ENCODE measurements at regions not wholly inside any gene's neighbourhood (a gene's known extent, or its start where the extent isn't known, plus 50 kb on each side); places are given as distances from the start of the nearest gene placed in this dataset.

GRCh38 chr1:187646536-187647107 lies 817.9 kb downstream of the PLA2G4A start:
- no peaks in the 10 kb centered on the region for H3K36me3 ChIP-seq
- no peak overlapping the region for H3K27ac ChIP-seq
- no peaks in the 10 kb centered on the region for H3K27me3 ChIP-seq
- H3K9me3 ChIP-seq, result no peaks in the 10 kb centered on the region
- no peak overlapping the region for H3K4me3 ChIP-seq
- DNase-seq, result no peak
- intact Hi-C loops (cut with DNase I), result no loop called here
- TF ChIP-seq POLR2A (IDR thresholded peaks at IDR 0.05), result no peak
- TF ChIP-seq CTCF (IDR thresholded peaks at IDR 0.05), result no peak
- no peak for TF ChIP-seq EP300 (IDR thresholded peaks at IDR 0.05)
- TF ChIP-seq POLR2AphosphoS5 (IDR thresholded peaks at IDR 0.05), result no peak
- 91 to 94% methylated on average over 4 of the region's 4 CpGs for WGBS, 2 donors
- H3K4me1 ChIP-seq, result no peaks in the 10 kb centered on the region

DNA sequence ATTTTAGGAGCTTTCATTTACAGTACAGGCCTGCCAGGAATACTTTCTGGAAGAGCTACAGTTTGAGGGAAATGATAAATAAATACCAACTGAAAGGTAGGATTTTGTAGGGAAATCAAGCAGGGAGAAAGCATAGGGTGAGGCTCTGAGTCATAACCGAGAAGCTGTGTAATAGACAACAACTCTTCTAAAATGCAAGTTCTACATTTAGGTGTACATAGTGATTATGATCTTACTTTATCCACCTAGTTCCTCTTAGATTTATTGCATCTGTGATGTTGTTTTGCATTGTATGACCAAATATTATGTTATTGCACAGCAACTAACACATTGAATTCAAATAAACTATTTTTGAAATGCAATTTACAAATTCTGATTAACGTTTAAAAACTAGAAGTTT lies 819.3 kb downstream of the PLA2G4A start:
- H3K36me3 ChIP-seq, result no peaks in the 10 kb centered on the region
- no peaks in the 10 kb centered on the region for H3K9me3 ChIP-seq
- no peak for DNase-seq
- H3K4me1 ChIP-seq, result no peaks in the 10 kb centered on the region
- H3K27ac ChIP-seq, result no peak overlapping the region
- TF ChIP-seq POLR2AphosphoS5 (IDR thresholded peaks at IDR 0.05), result no peak
- TF ChIP-seq EP300 (IDR thresholded peaks at IDR 0.05), result no peak
- TF ChIP-seq POLR2A (IDR thresholded peaks at IDR 0.05), result no peak
- no peak for TF ChIP-seq CTCF (IDR thresholded peaks at IDR 0.05)
- intact Hi-C loops (cut with DNase I), result no loop called here
- H3K4me3 ChIP-seq, result no peak overlapping the region
- no peaks in the 10 kb centered on the region for H3K27me3 ChIP-seq
- WGBS, 2 donors, result 68 to 79% methylated on average over 2 of the region's 2 CpGs

DNA sequence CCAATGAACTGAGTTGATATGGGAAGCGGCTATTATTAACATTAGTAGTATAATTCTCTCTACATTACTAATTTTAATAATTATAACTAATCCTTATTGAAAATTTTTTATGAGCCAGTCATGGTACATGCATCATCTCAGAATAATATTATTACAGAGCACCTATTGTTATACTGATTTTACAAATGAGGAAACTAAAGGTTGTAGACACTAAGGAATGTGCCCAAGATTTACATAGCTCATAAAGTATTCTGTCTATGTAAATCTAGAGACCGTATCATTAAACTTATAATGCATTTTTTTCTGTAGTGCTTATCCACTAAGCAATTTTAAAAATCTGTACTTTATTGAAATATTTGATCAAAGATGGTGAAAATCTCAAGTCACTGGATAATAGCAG lies 825.9 kb downstream of the PLA2G4A start:
- H3K27ac ChIP-seq, result no peak overlapping the region
- no peak for DNase-seq
- H3K4me1 ChIP-seq, result no peaks in the 10 kb centered on the region
- H3K4me3 ChIP-seq, result no peak overlapping the region
- 73 to 78% methylated on average over 2 of the region's 2 CpGs for WGBS, 2 donors
- peaks cover 0 to 2% (median 0%) of the 10 kb centered on the region in 4 donors for H3K9me3 ChIP-seq
- no peaks in the 10 kb centered on the region for H3K27me3 ChIP-seq
- H3K36me3 ChIP-seq, result no peaks in the 10 kb centered on the region
- TF ChIP-seq CTCF (IDR thresholded peaks at IDR 0.05) (no peak), POLR2A (IDR thresholded peaks at IDR 0.05) (no peak), EP300 (IDR thresholded peaks at IDR 0.05) (no peak), POLR2AphosphoS5 (IDR thresholded peaks at IDR 0.05) (no peak)
- intact Hi-C loops (cut with DNase I), result no loop called here

DNA sequence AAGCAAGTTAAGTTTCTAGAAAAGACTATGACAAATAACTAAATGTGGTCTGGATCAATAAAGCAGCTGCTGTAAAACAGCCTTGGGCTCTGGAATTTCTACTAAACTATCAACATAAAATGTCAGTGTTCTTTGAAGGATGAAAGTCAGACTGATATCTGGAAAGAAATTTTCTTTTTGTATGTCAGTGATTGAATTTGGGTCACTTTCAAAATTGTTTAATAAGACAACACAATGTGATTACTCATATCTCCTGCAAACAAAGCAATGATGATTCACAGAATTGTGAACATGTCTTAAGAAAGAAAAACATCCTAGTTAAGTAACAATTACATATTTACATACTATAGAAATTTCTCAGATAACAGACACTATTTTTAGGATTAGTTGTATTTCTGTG lies 826.4 kb downstream of the PLA2G4A start:
- H3K9me3 ChIP-seq, result peaks cover 0 to 2% (median 0%) of the 10 kb centered on the region in 4 donors
- H3K4me3 ChIP-seq, result no peak overlapping the region
- H3K27me3 ChIP-seq, result no peaks in the 10 kb centered on the region
- no peak for DNase-seq
- H3K27ac ChIP-seq, result no peak overlapping the region
- intact Hi-C loops (cut with DNase I), result no loop called here
- TF ChIP-seq EP300 (IDR thresholded peaks at IDR 0.05) (no peak), CTCF (IDR thresholded peaks at IDR 0.05) (no peak), POLR2AphosphoS5 (IDR thresholded peaks at IDR 0.05) (no peak), POLR2A (IDR thresholded peaks at IDR 0.05) (no peak)
- H3K4me1 ChIP-seq, result no peaks in the 10 kb centered on the region
- no peaks in the 10 kb centered on the region for H3K36me3 ChIP-seq

- Histone ChIP-seq H3K4me3 (no peak overlapping the region), H3K27ac (no peak overlapping the region), H3K36me3 (no peaks in the 10 kb centered on the region), H3K9me3 (no peaks in the 10 kb centered on the region), H3K27me3 (no peaks in the 10 kb centered on the region), H3K4me1 (no peaks in the 10 kb centered on the region)
- TF ChIP-seq EP300 (IDR thresholded peaks at IDR 0.05) (no peak), POLR2AphosphoS5 (IDR thresholded peaks at IDR 0.05) (no peak)
- WGBS, 2 donors, result 65 to 79% methylated on average over 2 of the region's 2 CpGs
- intact Hi-C loops (cut with DNase I), result no loop called here
- DNase-seq, result no peak
Observed at GRCh38 chr1:187665483-187665882, 836.7 kb downstream of the PLA2G4A start.

Data from sigmoid colon (tissue), 6 donors.